ENCODE measurements at regions not wholly inside any gene's neighbourhood (a gene's known extent, or its start where the extent isn't known, plus 50 kb on each side); places are given as distances from the start of the nearest gene placed in this dataset.

- TF ChIP-seq, protein P1, sequence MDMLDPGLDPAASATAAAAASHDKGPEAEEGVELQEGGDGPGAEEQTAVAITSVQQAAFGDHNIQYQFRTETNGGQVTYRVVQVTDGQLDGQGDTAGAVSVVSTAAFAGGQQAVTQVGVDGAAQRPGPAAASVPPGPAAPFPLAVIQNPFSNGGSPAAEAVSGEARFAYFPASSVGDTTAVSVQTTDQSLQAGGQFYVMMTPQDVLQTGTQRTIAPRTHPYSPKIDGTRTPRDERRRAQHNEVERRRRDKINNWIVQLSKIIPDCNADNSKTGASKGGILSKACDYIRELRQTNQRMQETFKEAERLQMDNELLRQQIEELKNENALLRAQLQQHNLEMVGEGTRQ (IDR thresholded peaks at IDR 0.05; ENCODE audit: low read depth, low read length) = no peak
- no peak for TF ChIP-seq CTCF (conservative IDR thresholded peaks at IDR 0.05; ENCODE audit: low read depth, low read length)
- TF ChIP-seq POLR2A (IDR thresholded peaks at IDR 0.05; ENCODE audit: low read depth, low read length) = no peak
- no peak for TF ChIP-seq RFX5 (IDR thresholded peaks at IDR 0.05; ENCODE audit: low read depth, low read length)
- TF ChIP-seq CHD1 (IDR thresholded peaks at IDR 0.05; ENCODE audit: low read depth, low read length) = no peak
- no peak for TF ChIP-seq MXI1 (IDR thresholded peaks at IDR 0.05; ENCODE audit: borderline replicate concordance, low read depth, low read length)
- no peak for TF ChIP-seq RAD21 (IDR thresholded peaks at IDR 0.05; ENCODE audit: low read length)
- TF ChIP-seq MAZ (IDR thresholded peaks at IDR 0.05; ENCODE audit: borderline replicate concordance, low read depth, low read length) = no peak
- no peak for TF ChIP-seq BHLHE40 (IDR thresholded peaks at IDR 0.05; ENCODE audit: low read depth, low read length)
- TF ChIP-seq SMC3 (IDR thresholded peaks at IDR 0.05; ENCODE audit: low read depth, low read length) = no peak
- TF ChIP-seq CEBPB (IDR thresholded peaks at IDR 0.05; ENCODE audit: low read depth, low read length) = no peak
- TF ChIP-seq MAFK (IDR thresholded peaks at IDR 0.05; ENCODE audit: low read depth, low read length) = no peak
These were observed 57.5 kb upstream of the PPP1R3C start for GRCh38 chr10:91690412-91690811.

Data from IMR-90 (cell line).